ENCODE measurements at regions not wholly inside any gene's neighbourhood (a gene's known extent, or its start where the extent isn't known, plus 50 kb on each side); places are given as distances from the start of the nearest gene placed in this dataset.

- H3K4me2 ChIP-seq = no peak overlapping the region
- H3K4me1 ChIP-seq (ENCODE audit: insufficient read depth) = 0 out of 2 replicates have a peak, but pooled peaks cover 4% of the 10 kb centered on the region
- no peaks in the 10 kb centered on the region for H4K20me1 ChIP-seq (replicated peaks; ENCODE audit: insufficient read depth)
- no peak overlapping the region for H3K27ac Mint-ChIP-seq
- H3K9me2 ChIP-seq (ENCODE audit: insufficient read depth) = no peaks in the 10 kb centered on the region
- H3K79me2 ChIP-seq (replicated peaks; ENCODE audit: insufficient read depth) = no peaks in the 10 kb centered on the region
- H3K4me3 ChIP-seq = no peak overlapping the region
- ATAC-seq (no peak), DNase-seq (ENCODE audit: low spot score) (no peak)
- no peaks in the 10 kb centered on the region for H3F3A ChIP-seq (replicated peaks; ENCODE audit: low read depth)
- no peak for TF ChIP-seq ZNF114 (CRISPR knock-in tag; IDR thresholded peaks at IDR 0.05)
- TF ChIP-seq JUNB (IDR thresholded peaks at IDR 0.05; ENCODE audit: unreplicated experiment) = no peak
- no peak overlapping the region; the same call in 1 of the 2 replicates for H2AFZ ChIP-seq
- H3K36me3 ChIP-seq (ENCODE audit: insufficient read depth) = no peaks in the 10 kb centered on the region
- no peaks in the 10 kb centered on the region for H3K9me3 Mint-ChIP-seq
- peaks cover 3% of the 10 kb centered on the region; the same call in 2 of the 3 replicates for H3K4me1 Mint-ChIP-seq
- H3K36me3 Mint-ChIP-seq (ENCODE audit: low read depth) = no peaks in the 10 kb centered on the region
- H3K27me3 Mint-ChIP-seq (ENCODE audit: insufficient read depth, low read depth, poor library complexity) = no peaks in the 10 kb centered on the region
- no peak overlapping the region for H3K4me3 Mint-ChIP-seq
- H3K27ac ChIP-seq (ENCODE audit: low read depth) = no peak overlapping the region
- no peaks in the 10 kb centered on the region for H3K27me3 ChIP-seq (ENCODE audit: insufficient read depth)
These were observed 1241.7 kb downstream of the REEP3 start for GRCh38 chr10:64762861-64763260.

DNA sequence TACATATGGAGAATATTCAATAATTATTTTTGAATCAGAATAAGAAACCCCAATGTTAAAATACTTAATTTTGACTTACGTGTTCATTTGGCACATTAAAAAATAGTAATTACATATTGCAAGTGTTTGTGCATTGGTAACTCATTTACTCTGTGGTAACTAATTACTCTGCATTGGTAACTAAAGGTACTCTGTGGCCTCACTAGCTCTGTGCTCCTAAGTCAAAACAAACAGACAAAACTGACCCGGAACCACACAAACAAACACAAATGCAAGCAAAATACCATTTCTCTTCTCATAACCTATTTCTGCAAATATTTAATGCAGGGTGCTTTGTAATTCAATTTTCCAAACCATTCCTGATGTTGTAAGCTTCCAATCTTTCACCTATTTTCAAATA, 1244.3 kb downstream of the REEP3 start:
- H3K4me1 Mint-ChIP-seq = peaks cover 3% of the 10 kb centered on the region; the same call in 2 of the 3 replicates
- ATAC-seq = no peak
- no peak for TF ChIP-seq JUNB (IDR thresholded peaks at IDR 0.05; ENCODE audit: unreplicated experiment)
- Histone ChIP-seq H3K4me1 (ENCODE audit: insufficient read depth) (0 out of 2 replicates have a peak, but pooled peaks cover 4% of the 10 kb centered on the region), H3K4me3 (no peak overlapping the region), H4K20me1 (replicated peaks; ENCODE audit: insufficient read depth) (no peaks in the 10 kb centered on the region), H3K27me3 (ENCODE audit: insufficient read depth) (no peaks in the 10 kb centered on the region), H2AFZ (peak overlapping the region; percentile 69; the same call in 1 of the 2 replicates), H3K36me3 (ENCODE audit: insufficient read depth) (no peaks in the 10 kb centered on the region), H3F3A (replicated peaks; ENCODE audit: low read depth) (no peaks in the 10 kb centered on the region), H3K9me2 (ENCODE audit: insufficient read depth) (no peaks in the 10 kb centered on the region), H3K27ac (ENCODE audit: low read depth) (no peak overlapping the region), H3K4me2 (no peak overlapping the region), H3K79me2 (replicated peaks; ENCODE audit: insufficient read depth) (no peaks in the 10 kb centered on the region)
- no peaks in the 10 kb centered on the region for H3K9me3 Mint-ChIP-seq
- H3K4me3 Mint-ChIP-seq = no peak overlapping the region
- no peak for DNase-seq (ENCODE audit: low spot score)
- no peaks in the 10 kb centered on the region for H3K27me3 Mint-ChIP-seq (ENCODE audit: insufficient read depth, low read depth, poor library complexity)
- H3K27ac Mint-ChIP-seq = no peak overlapping the region
- H3K36me3 Mint-ChIP-seq (ENCODE audit: low read depth) = no peaks in the 10 kb centered on the region

- no peaks in the 10 kb centered on the region for H4K20me1 ChIP-seq (replicated peaks; ENCODE audit: insufficient read depth)
- no peaks in the 10 kb centered on the region for H3K36me3 ChIP-seq (ENCODE audit: insufficient read depth)
- no peak overlapping the region for H3K4me3 Mint-ChIP-seq
- no peaks in the 10 kb centered on the region for H3K27me3 Mint-ChIP-seq (ENCODE audit: insufficient read depth, low read depth, poor library complexity)
- H3K27ac Mint-ChIP-seq = no peak overlapping the region
- ATAC-seq (no peak), DNase-seq (ENCODE audit: low spot score) (no peak)
- no peaks in the 10 kb centered on the region for H3K9me2 ChIP-seq (ENCODE audit: insufficient read depth)
- TF ChIP-seq NANOG (IDR thresholded peaks at IDR 0.05; ENCODE audit: borderline replicate concordance) = no peak
- no peak for TF ChIP-seq ZNF331 (CRISPR knock-in tag; IDR thresholded peaks at IDR 0.05; ENCODE audit: low read depth)
- TF ChIP-seq POLR2AphosphoS5 (IDR thresholded peaks at IDR 0.05; ENCODE audit: low read depth) = no peak
- TF ChIP-seq CREB1 (CRISPR knock-in tag; IDR thresholded peaks at IDR 0.05; ENCODE audit: low read depth) = no peak
- no peak for TF ChIP-seq REST (IDR thresholded peaks at IDR 0.05; ENCODE audit: unreplicated experiment)
- no peak for TF ChIP-seq JUNB (IDR thresholded peaks at IDR 0.05; ENCODE audit: unreplicated experiment)
- TF ChIP-seq, protein P1, sequence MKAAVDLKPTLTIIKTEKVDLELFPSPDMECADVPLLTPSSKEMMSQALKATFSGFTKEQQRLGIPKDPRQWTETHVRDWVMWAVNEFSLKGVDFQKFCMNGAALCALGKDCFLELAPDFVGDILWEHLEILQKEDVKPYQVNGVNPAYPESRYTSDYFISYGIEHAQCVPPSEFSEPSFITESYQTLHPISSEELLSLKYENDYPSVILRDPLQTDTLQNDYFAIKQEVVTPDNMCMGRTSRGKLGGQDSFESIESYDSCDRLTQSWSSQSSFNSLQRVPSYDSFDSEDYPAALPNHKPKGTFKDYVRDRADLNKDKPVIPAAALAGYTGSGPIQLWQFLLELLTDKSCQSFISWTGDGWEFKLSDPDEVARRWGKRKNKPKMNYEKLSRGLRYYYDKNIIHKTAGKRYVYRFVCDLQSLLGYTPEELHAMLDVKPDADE (IDR thresholded peaks at IDR 0.05) = no peak
- H3K9me3 Mint-ChIP-seq = no peaks in the 10 kb centered on the region
- H3F3A ChIP-seq (replicated peaks; ENCODE audit: low read depth) = no peaks in the 10 kb centered on the region
- H3K4me2 ChIP-seq = no peak overlapping the region
- H3K4me1 ChIP-seq (ENCODE audit: insufficient read depth) = 0 out of 2 replicates have a peak, but pooled peaks cover 4% of the 10 kb centered on the region
- H3K79me2 ChIP-seq (replicated peaks; ENCODE audit: insufficient read depth) = no peaks in the 10 kb centered on the region
- no peaks in the 10 kb centered on the region for H3K27me3 ChIP-seq (ENCODE audit: insufficient read depth)
- no peak overlapping the region for H3K4me3 ChIP-seq
- H2AFZ ChIP-seq = no peak overlapping the region
- peaks cover 3% of the 10 kb centered on the region; the same call in 2 of the 3 replicates for H3K4me1 Mint-ChIP-seq
- H3K27ac ChIP-seq (ENCODE audit: low read depth) = no peak overlapping the region
- no peaks in the 10 kb centered on the region for H3K36me3 Mint-ChIP-seq (ENCODE audit: low read depth)
These were observed 1250.3 kb downstream of the REEP3 start for GRCh38 chr10:64771253-64772050.
